Activated CD4-positive, alpha-beta T cell treated with anti-CD3 and anti-CD28 coated beads, Interleukin-2, amount 50 U/mL, for 16 hours (primary cell): ENCODE measurements at regions not wholly inside any gene's neighbourhood (a gene's known extent, or its start where the extent isn't known, plus 50 kb on each side); places are given as distances from the start of the nearest gene placed in this dataset.

ENCODE experiments used
- DNase-seq: peaks from one replicate; pipeline ENCODE4 v3.0.0-alpha.2; 2020

- DNase-seq = no peak
Observed at GRCh38 chr5:68499987-68500386, 284.4 kb downstream of the PIK3R1 start.

- no peak for DNase-seq
Observed at GRCh38 chr5:68500813-68501212, 285.3 kb downstream of the PIK3R1 start.

- DNase-seq = no peak
Observed at GRCh38 chr5:68502531-68502930, 287.0 kb downstream of the PIK3R1 start.

- no peak for DNase-seq
Observed at GRCh38 chr5:68504306-68504705, 288.8 kb downstream of the PIK3R1 start.

- no peak for DNase-seq
Observed at GRCh38 chr5:68505917-68506860, 290.6 kb downstream of the PIK3R1 start.

- DNase-seq = no peak
Observed at GRCh38 chr5:68515514-68515913, 300.0 kb downstream of the PIK3R1 start.

GRCh38 chr5:68518286-68518685, 302.7 kb downstream of the PIK3R1 start:
- DNase-seq = no peak

GRCh38 chr5:68519143-68519542, 303.6 kb downstream of the PIK3R1 start:
- no peak for DNase-seq

- DNase-seq = no peak
Observed at GRCh38 chr5:68521776-68522175, 306.2 kb downstream of the PIK3R1 start.

- DNase-seq = no peak
Observed at GRCh38 chr5:68522863-68523262, 307.3 kb downstream of the PIK3R1 start.

- DNase-seq = no peak
Observed at GRCh38 chr5:68528821-68529273, 313.3 kb downstream of the PIK3R1 start.

- DNase-seq = no peak
Observed at GRCh38 chr5:68529581-68529980, 314.0 kb downstream of the PIK3R1 start.

- no peak for DNase-seq
Observed at GRCh38 chr5:68531970-68532369, 316.4 kb downstream of the PIK3R1 start.

GRCh38 chr5:68533051-68533450, 317.5 kb downstream of the PIK3R1 start:
- no peak for DNase-seq

GRCh38 chr5:68533571-68534084, 318.1 kb downstream of the PIK3R1 start:
- DNase-seq = no peak

- DNase-seq = no peak
Observed at GRCh38 chr5:68534131-68534940, 318.8 kb downstream of the PIK3R1 start.

- no peak for DNase-seq
Observed at GRCh38 chr5:68534956-68535520, 319.5 kb downstream of the PIK3R1 start.

GRCh38 chr5:68538814-68539420, 323.4 kb downstream of the PIK3R1 start:
- no peak for DNase-seq

GRCh38 chr5:68540798-68541590, 325.4 kb downstream of the PIK3R1 start:
- DNase-seq = no peak

GRCh38 chr5:68542207-68542606, 326.7 kb downstream of the PIK3R1 start:
- DNase-seq = no peak

GRCh38 chr5:68543212-68543611, 327.7 kb downstream of the PIK3R1 start:
- DNase-seq = no peak

GRCh38 chr5:68544091-68544647, 328.6 kb downstream of the PIK3R1 start:
- DNase-seq = no peak
